GM20000 (cell line): ENCODE measurements at regions not wholly inside any gene's neighbourhood (a gene's known extent, or its start where the extent isn't known, plus 50 kb on each side); places are given as distances from the start of the nearest gene placed in this dataset.
"Not testable (repeated sequence)": the region's sequence is repeated elsewhere in the genome, so short reads cannot be mapped to it uniquely, and the experiment has no call there.

Source experiments
- DNase-seq: peaks from one replicate; pipeline ENCODE4 v3.0.0; 2012; ENCODE audit warnings: low spot score
- CTCF ChIP-seq: IDR thresholded peaks from 2 replicates; pipeline ENCODE4 v1.5.1; 2012; ENCODE audit warnings: mild to moderate bottlenecking, control low read depth; ENCODE audit errors: extremely low read depth, missing control alignments

GRCh38 chr4:66741081-66741480 is 804.2 kb downstream of the CENPC start:
- TF ChIP-seq CTCF, result no peak
- DNase-seq, result no peak

GRCh38 chr4:66736606-66737005 is 808.7 kb downstream of the CENPC start:
- no peak for TF ChIP-seq CTCF
- no peak for DNase-seq

- no peak for DNase-seq
- TF ChIP-seq CTCF, result no peak
Measured at GRCh38 chr4:66728280-66728679, 817.0 kb downstream of the CENPC start.

GRCh38 chr4:66712301-66712921 is 832.9 kb downstream of the CENPC start:
- not testable (repeated sequence) for DNase-seq

GRCh38 chr4:66704243-66704642 is 841.1 kb downstream of the CENPC start:
- DNase-seq, result no peak
- TF ChIP-seq CTCF, result no peak

GRCh38 chr4:66694739-66695138 is 850.6 kb downstream of the CENPC start:
- no peak for DNase-seq

GRCh38 chr4:66693694-66694093 is 851.6 kb downstream of the CENPC start:
- TF ChIP-seq CTCF, result no peak
- DNase-seq, result no peak

More at GRCh38 chr4:66694739-66695138, 850.6 kb downstream of the CENPC start:
- no peak for TF ChIP-seq CTCF

- no peak for DNase-seq
- TF ChIP-seq CTCF, result no peak
Measured at GRCh38 chr4:66691101-66691500, 854.2 kb downstream of the CENPC start.
